RWPE2 (cell line): ENCODE measurements at regions not wholly inside any gene's neighbourhood (a gene's known extent, or its start where the extent isn't known, plus 50 kb on each side); places are given as distances from the start of the nearest gene placed in this dataset.

Source experiments
- ATAC-seq: fragments of 200-7000 bp; cut with Tn5 transposase; 3 replicates; pipeline ENCODE4 v1.9.1; 2021; ENCODE audit warnings: low read depth
- DNase-seq: peaks from one replicate; pipeline ENCODE4 v3.0.0-alpha.2; 2020; ENCODE audit warnings: low spot score
- H3K27ac ChIP-seq: fragments of 450-650 bp; 2 replicates; pipeline ENCODE4 v1.5.1; 2017; ENCODE audit warnings: mild to moderate bottlenecking; ENCODE audit not compliant: poor library complexity, severe bottlenecking
- H3K27me3 ChIP-seq: fragments of 250-450 bp; sonication (Bioruptor Pico); 2 replicates; pipeline ENCODE4 v1.5.1; 2021; ENCODE audit warnings: mild to moderate bottlenecking, moderate library complexity; ENCODE audit not compliant: insufficient read depth, poor library complexity, severe bottlenecking
- H3K36me3 ChIP-seq: fragments of 250-450 bp; sonication (Bioruptor Pico); 2 replicates; pipeline ENCODE4 v1.5.1; 2020; ENCODE audit warnings: low read depth, mild to moderate bottlenecking, moderate library complexity
- H3K4me1 ChIP-seq: fragments of 250-450 bp; sonication (Bioruptor Pico); 2 replicates; pipeline ENCODE4 v1.5.1; 2021; ENCODE audit warnings: mild to moderate bottlenecking, moderate library complexity; ENCODE audit not compliant: insufficient read depth, poor library complexity, severe bottlenecking
- H3K4me3 ChIP-seq: fragments of 250-450 bp; sonication (Bioruptor Pico); 2 replicates; pipeline ENCODE4 v1.5.1; 2021; ENCODE audit warnings: mild to moderate bottlenecking, moderate library complexity; ENCODE audit not compliant: severe bottlenecking
- H3K9me3 ChIP-seq: fragments of 250-450 bp; sonication (Bioruptor Pico); 2 replicates; pipeline ENCODE4 v1.5.1; 2021; ENCODE audit warnings: mild to moderate bottlenecking, moderate library complexity; ENCODE audit not compliant: severe bottlenecking
- TF ChIP-seq, protein P1 (sequence below): fragments of 450-650 bp; IDR thresholded peaks from one replicate; pipeline ENCODE4 v1.5.1; 2017; ENCODE audit warnings: mild to moderate bottlenecking, moderate library complexity; ENCODE audit not compliant: poor library complexity, severe bottlenecking

DNA sequence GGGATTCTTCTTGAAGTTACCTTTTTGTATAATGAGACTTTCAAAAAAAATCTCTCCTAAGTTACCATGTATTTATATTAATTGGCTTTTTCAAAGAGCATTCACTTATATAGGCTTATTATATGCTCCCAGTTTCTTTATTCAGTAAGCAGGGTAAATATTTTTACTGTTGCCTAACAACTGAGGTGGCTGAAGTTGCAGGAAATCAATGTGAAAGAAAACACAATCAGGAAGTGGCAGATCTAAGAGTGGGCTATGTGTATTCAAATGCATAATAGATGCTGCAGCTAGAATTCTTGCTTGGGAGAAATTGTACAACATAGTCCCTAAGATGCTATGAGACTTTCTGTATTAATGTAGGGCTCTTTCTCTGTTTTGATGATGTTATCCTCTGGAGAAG lies 606.9 kb downstream of the NUF2 start:
- DNase-seq (no peak), ATAC-seq (no peak)
- Histone ChIP-seq H3K9me3 (no peaks in the 10 kb centered on the region), H3K27me3 (no peaks in the 10 kb centered on the region), H3K27ac (no peak overlapping the region), H3K4me1 (no peaks in the 10 kb centered on the region), H3K4me3 (no peak overlapping the region), H3K36me3 (no peaks in the 10 kb centered on the region)
- TF ChIP-seq, protein P1, sequence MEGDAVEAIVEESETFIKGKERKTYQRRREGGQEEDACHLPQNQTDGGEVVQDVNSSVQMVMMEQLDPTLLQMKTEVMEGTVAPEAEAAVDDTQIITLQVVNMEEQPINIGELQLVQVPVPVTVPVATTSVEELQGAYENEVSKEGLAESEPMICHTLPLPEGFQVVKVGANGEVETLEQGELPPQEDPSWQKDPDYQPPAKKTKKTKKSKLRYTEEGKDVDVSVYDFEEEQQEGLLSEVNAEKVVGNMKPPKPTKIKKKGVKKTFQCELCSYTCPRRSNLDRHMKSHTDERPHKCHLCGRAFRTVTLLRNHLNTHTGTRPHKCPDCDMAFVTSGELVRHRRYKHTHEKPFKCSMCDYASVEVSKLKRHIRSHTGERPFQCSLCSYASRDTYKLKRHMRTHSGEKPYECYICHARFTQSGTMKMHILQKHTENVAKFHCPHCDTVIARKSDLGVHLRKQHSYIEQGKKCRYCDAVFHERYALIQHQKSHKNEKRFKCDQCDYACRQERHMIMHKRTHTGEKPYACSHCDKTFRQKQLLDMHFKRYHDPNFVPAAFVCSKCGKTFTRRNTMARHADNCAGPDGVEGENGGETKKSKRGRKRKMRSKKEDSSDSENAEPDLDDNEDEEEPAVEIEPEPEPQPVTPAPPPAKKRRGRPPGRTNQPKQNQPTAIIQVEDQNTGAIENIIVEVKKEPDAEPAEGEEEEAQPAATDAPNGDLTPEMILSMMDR, result no peak

DNA sequence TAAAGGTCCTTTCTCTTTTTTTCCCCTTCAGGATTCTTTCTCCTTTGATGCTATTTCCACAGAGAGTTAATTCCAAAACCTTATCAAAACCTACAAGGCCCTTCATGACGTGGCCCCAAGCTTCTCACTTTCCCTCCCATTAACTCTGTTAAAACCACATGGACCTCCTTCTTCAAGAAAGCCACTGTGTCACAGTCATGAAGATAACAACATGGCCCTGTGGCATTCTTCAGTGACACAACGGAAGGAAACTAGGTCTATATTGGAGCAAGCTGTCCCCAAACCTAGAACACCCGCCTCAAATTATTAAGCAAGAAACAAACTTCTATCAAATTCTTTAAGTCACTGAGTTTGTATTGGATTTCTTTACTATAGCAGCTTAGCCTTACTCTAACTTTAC lies 611.1 kb downstream of the NUF2 start:
- DNase-seq, result no peak
- Histone ChIP-seq H3K9me3 (no peaks in the 10 kb centered on the region), H3K27ac (no peak overlapping the region), H3K27me3 (no peaks in the 10 kb centered on the region), H3K36me3 (no peaks in the 10 kb centered on the region), H3K4me1 (no peaks in the 10 kb centered on the region), H3K4me3 (no peak overlapping the region)
- TF ChIP-seq, protein P1, result no peak
- no peak for ATAC-seq

DNA sequence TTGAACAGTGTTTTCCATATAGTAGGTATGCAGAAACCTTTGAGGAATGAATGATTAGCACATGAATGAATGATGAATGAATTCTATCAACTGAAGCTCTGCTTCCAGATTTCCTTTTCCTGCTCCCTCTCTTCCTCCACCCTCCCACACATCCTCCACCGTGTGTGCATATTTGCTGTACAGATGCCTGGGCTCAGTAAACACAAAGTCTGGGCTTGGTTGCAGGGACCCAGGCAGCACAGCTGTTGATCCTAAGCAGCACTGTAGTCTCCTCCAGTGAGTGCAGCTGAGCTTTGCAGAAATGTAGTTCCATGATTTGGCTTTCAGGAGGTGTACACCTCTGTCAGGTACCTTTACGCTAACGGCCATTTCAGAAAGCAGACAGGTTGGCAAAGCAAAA lies 611.7 kb downstream of the NUF2 start:
- Histone ChIP-seq H3K36me3 (no peaks in the 10 kb centered on the region), H3K9me3 (no peaks in the 10 kb centered on the region), H3K27me3 (no peaks in the 10 kb centered on the region), H3K4me3 (no peak overlapping the region), H3K27ac (no peak overlapping the region), H3K4me1 (no peaks in the 10 kb centered on the region)
- ATAC-seq, result no peak
- TF ChIP-seq, protein P1, result no peak
- DNase-seq, result no peak

DNA sequence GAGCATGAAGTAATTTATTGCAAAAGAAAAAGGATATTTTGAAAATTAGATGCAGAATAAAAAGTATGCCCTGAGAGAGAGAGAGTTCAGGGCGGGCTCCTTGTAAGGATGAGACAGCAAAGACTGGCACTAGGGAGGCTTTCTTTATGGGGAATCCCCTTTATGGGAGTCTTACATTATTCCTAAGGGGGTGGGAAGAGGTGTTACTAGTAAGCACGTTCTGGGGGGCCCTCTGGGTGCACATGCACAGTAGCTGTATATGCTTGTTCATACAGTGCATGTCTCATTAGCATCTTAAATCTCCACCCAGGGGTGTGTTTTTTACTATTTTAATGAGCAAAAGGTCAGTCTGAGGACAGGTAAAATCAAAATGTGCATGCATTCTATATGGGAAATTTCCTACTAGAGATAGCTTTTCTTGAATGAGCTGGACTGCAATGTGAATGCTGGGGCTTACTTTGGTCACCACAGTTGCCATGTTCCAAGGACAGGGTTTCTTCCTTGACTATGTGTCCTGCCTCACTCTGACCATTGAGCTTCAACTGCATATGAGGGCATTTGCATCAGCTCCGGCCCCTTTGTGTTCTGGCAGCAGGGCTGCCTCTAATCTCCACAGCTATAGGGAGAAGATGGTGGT lies 614.1 kb downstream of the NUF2 start:
- Histone ChIP-seq H3K4me1 (no peaks in the 10 kb centered on the region), H3K9me3 (no peaks in the 10 kb centered on the region), H3K27me3 (no peaks in the 10 kb centered on the region), H3K4me3 (no peak overlapping the region), H3K27ac (no peak overlapping the region), H3K36me3 (no peaks in the 10 kb centered on the region)
- TF ChIP-seq, protein P1, result no peak
- ATAC-seq (no peak), DNase-seq (no peak)

DNA sequence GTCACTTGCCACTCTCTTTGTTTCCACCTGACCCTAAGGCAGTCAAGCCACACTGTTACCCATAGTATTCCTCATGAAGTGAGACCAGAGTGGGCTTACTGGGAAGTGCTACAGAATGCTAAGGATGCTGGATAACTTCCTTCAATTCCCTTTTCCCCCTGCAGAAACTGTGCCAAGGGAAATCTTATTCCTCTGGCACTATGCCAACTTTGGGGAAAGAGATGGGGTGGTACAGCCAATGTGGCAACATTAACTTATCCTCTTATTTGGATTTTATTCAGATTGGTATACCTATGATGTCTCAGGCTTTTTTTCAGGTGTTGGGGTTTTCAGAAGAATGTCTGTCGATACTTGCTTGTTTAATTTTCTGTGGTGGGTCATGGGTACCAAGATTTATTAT lies 599.4 kb upstream of the PBX1 start:
- Histone ChIP-seq H3K27ac (no peak overlapping the region), H3K36me3 (no peaks in the 10 kb centered on the region), H3K27me3 (no peaks in the 10 kb centered on the region), H3K4me3 (no peak overlapping the region), H3K4me1 (no peaks in the 10 kb centered on the region), H3K9me3 (peaks cover 2% of the 10 kb centered on the region)
- TF ChIP-seq, protein P1, result no peak
- DNase-seq (no peak), ATAC-seq (no peak)
